NCI-H1417 (cell line): ENCODE measurements at regions not wholly inside any gene's neighbourhood (a gene's known extent, or its start where the extent isn't known, plus 50 kb on each side); places are given as distances from the start of the nearest gene placed in this dataset.

Experiments used
- DNase-seq, 3 experiments: peaks; one replicate each; lab custom pipeline; 2025; lab: John Stamatoyannopoulos, UW

DNA sequence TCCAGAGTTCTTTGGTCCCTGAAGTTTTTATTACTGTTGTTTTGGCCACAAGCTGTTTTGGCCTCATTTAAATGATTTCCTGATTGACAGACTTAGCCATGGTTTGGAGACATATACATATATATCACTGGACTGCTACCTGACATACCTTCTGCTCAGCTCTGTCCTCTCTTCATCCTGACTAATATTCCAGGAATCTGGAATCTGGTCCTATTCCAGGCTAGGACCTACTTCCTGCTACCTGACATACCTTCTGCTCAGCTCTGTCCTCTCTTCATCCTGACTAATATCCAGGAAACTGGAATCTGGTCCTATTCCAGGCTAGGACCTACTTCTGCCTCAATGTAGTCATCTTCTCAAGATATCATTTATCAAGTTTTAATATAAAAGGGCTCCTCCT is 724.4 kb upstream of the ROBO1 start:
- no peak for DNase-seq

DNA sequence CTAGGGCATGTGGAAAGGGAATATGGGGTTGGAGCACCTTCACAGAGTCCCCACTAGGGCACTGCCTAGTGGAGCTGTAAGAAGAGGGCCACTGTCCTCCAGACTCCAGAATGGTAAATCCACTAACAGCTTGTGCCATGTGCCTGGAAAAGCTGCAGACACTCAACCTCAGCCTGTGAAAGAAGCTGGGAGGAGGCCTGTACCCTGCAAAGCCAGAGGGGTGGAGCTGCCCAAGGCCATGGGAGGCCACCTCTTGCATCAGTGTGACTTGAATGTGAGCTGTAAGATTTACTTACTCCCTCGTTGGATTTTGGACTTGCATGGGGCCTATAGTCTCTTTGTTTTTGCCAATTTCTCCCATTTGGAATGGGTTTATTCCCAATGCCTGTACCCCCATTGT is 705.2 kb upstream of the ROBO1 start:
- no peak for DNase-seq

DNA sequence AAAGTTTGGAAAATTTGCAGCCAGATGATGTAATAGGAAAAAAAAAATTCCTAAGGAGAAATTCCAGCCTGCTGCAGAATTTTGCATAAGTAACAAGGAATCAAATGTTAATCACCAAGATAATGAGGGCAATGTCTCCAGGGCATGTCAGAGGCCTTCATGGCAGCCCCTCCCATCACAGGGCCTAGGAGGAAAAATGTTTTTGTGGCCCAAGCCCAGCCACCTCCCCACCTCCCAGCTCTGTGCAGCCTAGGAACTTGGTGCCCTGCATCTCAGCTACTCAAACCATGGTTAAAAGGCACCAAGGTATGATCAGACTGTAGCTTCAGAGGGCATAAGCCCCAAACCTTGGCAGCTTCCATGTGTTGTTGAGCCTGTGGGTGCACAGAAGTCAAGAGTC is 704.7 kb upstream of the ROBO1 start:
- DNase-seq: no peak

DNA sequence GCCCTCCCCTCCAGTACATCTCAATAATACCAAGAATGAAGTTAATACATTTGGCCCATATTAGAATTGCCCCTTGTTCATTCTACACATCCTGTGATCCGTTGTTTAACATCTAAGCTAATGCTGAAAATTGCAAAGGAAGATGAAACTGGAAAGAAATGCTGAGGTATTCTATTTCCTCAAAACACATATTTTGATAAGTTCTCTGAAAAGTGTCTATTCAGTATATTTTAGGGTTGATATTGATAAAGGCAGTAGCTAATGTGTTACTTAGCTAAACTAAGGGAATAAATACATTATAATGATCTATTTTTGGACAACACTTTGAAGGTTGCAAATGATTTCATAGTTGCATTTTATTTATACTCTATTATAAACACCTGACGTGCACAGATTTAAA is 702.6 kb upstream of the ROBO1 start:
- no peak for DNase-seq

DNA sequence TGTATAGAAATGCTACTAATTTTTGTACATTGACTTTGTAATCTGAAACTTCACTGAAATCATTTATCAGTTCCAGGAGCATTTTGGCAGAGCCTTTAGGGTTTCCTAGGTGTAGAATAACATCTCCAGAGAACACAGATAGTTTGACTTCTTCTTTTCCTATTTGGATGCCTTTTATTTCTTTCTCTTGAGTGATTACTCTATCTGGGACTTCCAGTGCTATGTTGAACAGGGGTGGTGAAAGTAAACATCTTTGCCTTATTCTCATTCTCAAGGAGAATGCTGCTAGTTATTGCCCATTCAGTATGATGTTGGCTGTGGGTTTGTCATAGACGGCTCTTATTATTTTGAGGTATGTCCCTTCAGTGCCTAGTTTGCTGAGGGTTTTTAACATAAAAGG is 697.9 kb upstream of the ROBO1 start:
- no peak for DNase-seq

DNA sequence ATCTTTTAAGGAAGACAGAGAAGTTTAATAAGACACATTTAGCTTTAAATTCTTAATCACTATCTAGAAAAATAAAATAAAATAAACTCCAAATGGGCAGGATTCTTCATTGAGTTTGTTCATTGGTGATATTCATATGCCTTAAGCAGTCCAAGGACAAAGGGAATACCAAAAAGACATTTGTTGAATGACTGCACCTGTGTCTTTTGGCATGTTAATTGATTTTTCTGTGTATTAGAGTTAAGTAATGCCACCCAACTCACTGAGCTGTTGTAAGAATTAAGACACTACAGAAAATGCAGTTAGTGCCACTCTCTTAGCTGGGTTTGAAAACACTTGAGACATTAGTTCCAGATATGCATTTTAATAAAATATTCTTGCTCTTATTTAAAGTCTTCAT is 683.6 kb upstream of the ROBO1 start:
- no peak for DNase-seq

DNA sequence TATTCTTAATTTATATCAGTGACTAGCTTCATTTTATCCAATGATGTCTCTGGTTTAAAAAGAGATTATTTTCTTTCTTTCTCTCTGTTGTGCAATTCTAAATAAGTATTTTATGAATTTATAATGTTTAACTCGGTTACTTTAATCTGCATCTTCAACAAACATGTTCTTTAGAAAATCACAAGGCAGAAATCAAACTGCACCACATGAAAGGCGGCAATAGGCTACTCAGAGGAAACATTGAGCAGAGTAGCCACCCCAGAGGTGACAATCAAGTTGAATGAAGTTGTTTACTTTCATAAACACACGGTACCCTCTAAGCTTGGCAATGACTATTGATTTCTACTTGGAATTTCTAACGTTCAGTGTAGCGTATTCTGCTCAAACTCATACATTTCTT is 677.8 kb upstream of the ROBO1 start:
- DNase-seq: no peak

DNA sequence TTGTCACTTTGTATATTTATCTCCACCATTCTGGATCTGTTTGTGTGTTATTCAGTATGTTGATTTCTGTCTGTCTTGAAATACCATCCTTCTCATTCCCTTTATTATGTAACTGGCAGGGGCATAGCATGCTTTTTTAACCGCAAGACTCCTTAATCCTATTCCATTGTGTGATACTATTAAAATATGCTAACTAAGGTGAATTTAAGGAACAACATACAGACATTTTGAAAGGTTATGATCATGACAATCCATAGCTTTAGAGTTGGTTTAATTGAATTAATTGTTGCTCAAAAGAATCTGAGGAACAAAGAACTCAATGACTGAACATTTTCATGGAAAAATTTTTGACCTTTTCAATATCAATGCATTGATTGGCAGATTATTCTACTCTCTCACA is 677.3 kb upstream of the ROBO1 start:
- no peak for DNase-seq

DNA sequence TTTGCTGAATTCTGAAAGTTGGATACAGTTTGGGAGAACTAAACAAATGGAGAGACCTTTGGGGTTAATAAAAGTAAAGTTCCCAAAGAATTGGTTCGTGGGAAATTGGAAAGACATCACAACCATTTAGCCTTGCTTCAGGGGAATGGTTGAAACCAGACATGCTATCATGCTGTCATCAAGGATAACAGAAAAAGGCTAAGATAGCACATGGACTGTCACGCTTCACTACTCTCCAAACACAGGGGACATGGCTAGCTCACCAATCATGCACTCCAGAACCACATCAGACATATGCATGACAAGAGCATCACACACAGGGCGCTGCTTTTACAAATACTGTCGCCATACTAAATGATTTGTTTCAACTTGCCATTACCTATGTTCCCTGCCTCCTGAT is 671.7 kb upstream of the ROBO1 start:
- DNase-seq: peak in 2 of 3 experiments; percentile 32 to 80

DNA sequence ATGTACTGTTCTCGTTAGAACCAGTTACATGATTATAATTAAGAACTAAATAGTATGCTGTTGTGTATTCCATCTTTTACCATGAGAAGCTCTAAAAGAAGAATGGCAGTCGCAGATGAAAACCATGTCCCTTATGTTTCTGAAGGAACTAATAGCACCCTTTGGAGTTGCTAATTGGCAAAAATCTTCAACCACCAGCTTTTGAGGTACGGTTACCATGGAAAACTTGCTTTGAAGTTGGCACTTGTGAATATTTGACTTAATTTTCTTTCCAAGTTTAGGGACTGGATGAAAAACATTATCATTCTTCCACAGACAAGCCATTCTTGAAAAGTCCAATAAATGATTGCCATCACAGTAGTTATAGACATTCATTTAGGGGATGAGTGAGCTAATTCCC is 666.6 kb upstream of the ROBO1 start:
- no peak for DNase-seq

DNA sequence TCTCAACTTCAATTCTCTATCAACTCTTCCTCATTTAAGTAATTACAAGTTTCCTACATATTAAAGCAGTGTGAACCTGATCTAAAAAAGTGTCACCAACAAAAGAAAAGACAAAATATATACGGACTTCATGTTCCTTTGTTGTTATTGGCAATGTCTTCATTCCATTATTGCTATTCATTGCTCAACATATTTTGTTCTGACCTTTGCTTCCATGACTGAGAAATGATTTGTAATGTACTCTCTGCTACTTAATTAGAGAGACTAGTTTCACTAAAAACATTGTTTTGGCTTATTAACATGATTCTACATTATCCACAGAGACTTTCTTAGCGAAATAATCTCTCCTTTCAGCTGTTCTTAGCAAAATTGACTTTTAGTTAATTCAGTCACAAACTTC is 657.2 kb upstream of the ROBO1 start:
- no peak for DNase-seq

DNA sequence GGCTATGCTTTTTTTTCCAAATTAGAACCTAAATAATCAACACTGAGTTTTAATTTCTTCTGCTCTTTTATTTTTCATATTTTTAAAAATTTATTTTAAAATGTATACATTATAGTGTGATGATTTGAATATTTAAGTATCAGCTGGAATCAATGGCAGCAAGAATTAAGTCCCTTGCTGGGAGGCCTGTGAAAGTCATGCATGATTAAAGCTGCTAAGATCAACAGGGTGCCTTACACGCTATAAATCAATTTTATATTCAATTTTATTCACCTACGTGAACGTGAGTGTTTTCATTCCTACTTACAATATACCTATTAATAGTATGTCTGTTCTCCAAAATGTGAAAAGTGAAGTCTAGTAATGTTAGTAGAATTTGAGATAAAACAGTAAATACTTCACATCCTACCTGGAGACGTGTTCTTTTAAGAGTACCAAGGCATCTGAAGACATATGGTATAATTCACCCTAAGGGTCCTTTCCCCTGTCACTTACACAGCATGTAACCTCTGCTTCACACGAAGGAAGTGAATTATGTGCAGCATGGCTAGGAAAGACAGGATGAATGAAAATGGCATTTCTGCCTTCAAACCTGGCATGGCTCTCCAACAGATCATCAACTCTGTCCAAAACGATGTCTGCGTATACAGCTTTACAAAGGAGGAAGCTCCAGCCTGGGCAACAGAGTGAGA is 640.4 kb upstream of the ROBO1 start:
- DNase-seq: peak in 2 of 3 experiments; percentile 13 to 75

DNA sequence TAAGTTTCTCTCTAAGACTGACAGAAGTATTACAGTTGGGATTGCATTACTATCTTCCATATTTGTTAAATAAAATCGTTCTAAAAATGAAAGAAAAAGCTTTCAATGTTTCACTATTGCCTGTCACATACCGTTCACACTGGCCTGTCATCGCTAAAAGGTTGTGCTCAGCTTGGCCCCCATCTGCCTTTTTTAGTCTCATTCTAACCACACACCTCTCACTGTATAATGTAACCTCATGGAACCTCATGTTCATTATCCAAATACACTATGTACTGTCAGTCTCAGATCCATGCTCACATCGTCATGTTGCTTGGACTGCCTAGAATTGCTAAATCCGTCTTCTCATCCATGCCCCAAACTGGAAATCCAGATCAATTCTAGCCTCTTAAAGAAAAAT is 637.8 kb upstream of the ROBO1 start:
- no peak for DNase-seq

DNA sequence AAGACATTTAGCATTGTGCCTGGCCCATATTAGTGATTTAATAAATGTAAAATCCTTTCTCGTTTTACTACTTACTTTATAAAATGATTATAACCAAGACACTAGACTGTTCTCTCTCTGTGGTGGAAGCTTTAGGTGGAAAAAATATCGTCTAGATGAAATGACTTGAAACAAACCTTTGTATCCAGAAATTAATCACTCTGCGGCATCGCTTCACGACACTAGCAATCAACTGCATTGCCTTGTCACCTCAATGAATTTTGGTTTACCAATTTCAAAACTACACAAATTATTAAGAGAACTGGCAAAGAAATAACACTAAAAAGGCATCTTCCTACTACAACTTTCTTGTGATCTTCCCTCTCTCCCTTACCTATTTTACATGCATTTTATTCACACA is 627.2 kb upstream of the ROBO1 start:
- no peak for DNase-seq

DNA sequence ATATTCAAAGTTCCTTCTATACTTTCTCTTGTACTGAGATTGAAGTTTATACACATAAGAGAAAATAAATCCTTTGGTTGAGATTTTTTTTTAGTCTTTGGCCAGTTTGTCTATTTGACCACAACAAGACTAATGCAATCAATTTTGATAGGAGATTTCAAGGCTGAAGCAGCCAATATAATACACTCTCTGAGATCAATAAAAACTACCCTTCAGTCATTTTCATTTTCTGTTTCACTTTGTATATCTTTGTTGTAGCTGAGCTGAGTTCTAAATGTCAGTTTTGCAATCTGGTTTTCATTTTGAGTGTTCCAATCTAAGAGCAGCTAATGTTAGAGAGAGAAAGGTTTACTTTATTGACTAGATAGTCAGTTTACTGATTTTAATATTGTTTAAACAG is 623.8 kb upstream of the ROBO1 start:
- DNase-seq: no peak

DNA sequence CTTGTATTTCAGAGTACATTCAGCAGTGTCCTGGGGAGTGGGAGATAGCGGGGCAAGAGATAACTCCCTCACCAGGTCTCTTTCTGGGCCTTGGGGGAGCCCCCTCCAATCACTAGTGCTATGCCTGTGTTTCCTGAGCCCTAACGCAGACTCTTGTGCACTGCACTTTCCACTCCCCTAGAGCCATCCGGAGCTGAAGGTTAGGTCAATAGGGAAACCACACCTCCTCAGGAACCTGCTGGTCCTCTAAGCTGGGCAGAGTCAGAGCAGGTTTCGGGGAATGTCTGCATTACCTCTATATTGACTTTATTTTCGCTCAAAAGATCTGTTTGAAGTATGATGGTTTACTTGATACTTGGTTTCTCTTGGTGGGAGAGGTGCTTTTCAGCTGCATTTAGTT is 617.0 kb upstream of the ROBO1 start:
- no peak for DNase-seq

DNA sequence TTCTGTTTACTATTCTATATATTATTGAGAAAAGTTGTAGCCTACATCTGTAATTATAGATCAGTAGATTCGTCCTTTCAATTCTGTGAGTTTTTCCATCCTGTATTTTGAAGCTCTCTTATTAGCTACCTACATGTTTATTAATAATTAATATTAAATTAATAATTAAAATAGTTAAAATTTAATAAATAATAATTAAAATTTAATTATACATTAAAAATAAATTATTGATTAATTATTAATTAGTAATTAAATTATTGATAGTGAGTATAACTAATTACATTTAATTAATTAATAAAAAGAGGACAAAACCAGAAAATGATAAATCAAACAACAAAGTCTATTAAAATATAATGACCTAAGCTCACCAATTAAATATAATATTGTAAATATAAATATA is 606.6 kb upstream of the ROBO1 start:
- no peak for DNase-seq

DNA sequence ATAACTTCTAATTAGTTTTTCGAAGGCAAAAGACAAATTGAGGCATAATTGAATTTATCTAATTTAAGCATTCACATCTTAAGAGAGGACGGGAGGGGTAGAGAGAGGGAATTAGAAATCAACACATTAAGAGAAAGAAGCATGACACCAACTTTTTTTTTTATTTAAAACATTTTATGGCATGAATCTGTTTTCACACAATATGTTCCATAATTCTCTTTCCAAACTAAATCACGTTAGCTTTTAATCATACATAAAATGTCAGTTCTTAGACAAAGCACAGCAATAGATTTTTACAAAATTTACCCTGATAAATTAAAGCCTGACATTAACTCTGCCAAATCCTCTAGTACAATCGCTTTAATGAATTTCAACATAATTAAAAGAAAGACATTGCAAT is 600.8 kb upstream of the ROBO1 start:
- DNase-seq: no peak

DNA sequence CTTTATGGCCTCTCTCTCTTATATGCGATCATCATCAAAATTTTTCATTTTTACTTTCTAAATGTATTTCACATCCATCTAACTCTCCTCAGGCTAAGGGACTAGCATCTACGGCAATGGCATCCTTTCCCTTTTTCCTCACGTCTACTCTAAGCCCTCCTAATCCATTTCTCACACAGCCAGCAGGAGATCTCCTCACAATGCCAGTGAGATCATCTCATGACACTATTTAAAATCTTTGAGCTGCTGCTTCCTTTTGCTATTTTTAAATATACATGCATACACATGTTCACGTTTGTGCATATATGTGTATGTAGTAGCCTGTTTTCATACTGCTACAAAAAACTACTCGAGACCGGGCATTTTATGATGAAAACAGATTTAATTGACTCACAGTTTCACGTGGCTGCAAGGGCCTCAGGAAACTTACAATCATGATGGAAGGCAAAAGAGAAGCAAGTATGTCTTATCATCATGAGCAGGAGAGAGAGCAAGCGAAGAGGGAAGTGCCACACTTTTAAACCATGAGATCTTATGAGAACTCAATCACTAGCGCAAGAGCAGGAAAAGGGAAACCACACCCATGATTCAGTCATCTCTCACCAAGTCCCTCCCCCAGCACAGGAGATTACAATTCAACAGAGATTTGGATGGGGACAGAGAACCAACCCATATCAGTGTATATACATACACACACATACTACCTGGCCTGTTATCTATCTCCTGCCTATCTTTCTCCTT is 599.2 kb upstream of the ROBO1 start:
- DNase-seq: no peak

DNA sequence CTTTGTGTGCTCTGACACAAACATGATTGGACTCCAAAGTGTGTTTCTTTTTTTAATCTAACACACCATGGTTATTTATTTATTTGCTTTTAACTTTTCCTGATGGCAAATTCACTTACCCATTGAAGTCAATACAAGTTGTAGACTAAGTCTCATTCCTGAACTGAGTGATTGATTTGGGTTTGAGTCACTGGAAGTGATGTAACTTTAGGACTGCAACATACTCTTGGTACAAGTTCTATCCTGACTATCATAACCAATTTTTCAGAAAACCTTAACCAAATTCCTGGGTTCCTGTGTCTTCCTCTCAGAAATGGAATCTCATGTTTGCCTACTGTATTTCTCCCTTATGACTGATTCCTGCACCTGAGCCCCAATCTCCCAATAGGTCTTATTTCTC is 590.0 kb upstream of the ROBO1 start:
- no peak for DNase-seq

DNA sequence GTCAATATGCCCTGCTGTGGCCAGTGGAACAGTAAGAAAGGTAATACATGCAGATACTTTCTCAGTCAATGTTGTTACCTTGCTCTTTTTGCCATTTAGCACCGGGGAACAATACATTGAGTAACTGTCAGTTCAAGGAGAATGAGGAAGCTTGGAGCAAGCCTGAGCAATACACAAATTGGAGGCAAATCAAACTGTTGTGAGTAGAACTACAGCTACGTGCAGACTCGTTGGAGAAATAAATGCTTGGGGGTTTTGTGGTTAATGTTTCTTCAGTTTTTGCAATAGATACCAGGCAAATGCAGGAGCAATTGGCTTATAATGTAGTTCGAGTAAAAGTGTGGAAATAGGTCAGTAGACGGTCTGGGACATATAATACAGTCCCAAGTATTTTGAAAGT is 587.3 kb upstream of the ROBO1 start:
- no peak for DNase-seq

DNA sequence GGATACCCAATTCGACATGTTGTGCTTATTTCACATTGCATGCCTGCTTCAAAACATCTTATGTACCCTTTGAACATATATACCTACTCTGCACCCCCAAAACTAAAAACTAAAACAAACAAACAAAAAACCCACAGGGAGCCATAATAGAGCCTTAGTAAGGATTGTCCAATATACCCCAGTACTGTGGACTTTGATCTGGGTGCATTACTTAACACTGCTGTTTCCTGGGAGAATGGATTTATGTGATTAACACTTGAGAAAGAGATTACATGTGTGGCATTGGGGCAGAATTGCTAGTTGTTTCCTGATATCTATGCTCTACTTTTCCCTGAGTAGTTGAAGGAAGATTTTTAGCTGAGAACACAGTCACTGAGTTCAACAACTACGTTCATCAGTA is 583.4 kb upstream of the ROBO1 start:
- DNase-seq: no peak

DNA sequence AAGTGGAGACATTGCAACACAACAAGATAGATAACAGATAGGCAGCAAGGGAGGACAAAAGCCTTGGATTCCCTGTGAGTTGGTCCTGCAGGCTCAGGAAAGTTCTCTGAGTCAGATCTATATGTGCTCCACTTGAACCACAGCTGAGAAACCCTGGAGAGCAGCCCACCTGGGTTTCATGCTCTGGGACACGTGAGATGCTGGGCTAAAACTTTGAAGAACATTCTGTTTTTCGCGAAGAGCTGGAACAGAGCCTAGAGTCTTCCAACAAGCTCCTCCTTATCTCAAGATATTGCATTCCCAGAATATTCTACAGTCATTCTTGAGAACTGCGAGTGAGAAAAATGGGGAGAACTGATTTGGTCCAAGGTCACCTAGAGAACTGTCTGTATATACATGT is 583.0 kb upstream of the ROBO1 start:
- DNase-seq: no peak

DNA sequence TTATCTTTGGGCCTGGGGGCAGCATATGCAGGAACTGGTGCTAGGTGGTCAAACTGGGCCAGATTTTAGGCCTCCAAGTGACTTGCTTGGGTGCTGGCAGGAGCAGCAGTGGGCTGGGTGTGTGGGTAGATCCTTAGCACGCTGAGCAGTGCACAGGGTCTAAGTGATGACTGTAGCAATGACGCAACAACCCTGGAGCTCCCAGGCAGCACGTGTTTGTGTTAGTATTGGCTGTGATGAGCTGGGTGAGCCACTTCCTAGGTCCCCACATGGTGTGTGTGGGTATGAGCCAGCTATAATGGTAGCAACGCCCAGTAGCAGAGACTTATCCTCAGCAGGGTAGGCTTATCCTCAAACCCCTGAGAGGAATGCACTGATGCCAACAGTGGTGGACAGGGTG is 570.6 kb upstream of the ROBO1 start:
- DNase-seq: no peak
